ENCODE measurements at regions not wholly inside any gene's neighbourhood (a gene's known extent, or its start where the extent isn't known, plus 50 kb on each side); places are given as distances from the start of the nearest gene placed in this dataset.

- H3K79me2 ChIP-seq (ENCODE audit: control insufficient read depth, insufficient read depth, low read length) = no peaks in the 10 kb centered on the region
- intact Hi-C loops (cut with micrococcal nuclease) (no loop called here), dilution Hi-C loops (cut with MboI; ENCODE audit: extremely low pct_ligation_motif_present, low sequenced_read_pairs) (no loop called here)
- FAIRE-seq = no peak
- ChIA-PET POLR2A (no interaction called here), CTCF (no interaction called here)
- DNase-seq (ENCODE audit: low read depth, low spot score) = no peak
- H3K27ac ChIP-seq (ENCODE audit: insufficient read depth, low read depth, low read length) = no peak overlapping the region
- H3K36me3 ChIP-seq (ENCODE audit: control insufficient read depth in 2 of 2, extremely low read depth in 1 of 2, insufficient read depth in 2 of 2, low read length in 2 of 2) = no peaks in the 10 kb centered on the region
- H3K4me3 ChIP-seq (replicated peaks in 1 of 3; ENCODE audit: insufficient read depth in 1 of 3, low read depth in 1 of 3, low read length in 3 of 3) = no peak overlapping the region
- H3K9me1 ChIP-seq (replicated peaks; ENCODE audit: control insufficient read depth, extremely low read depth, insufficient read depth, low read length) = no peaks in the 10 kb centered on the region
- no peak overlapping the region for H3K9ac ChIP-seq (replicated peaks; ENCODE audit: extremely low read depth, insufficient read depth, low read length)
- no peaks in the 10 kb centered on the region for H4K20me1 ChIP-seq (replicated peaks; ENCODE audit: control insufficient read depth, extremely low read depth, insufficient read depth, low read length)
- no peak overlapping the region for H3K4me2 ChIP-seq (ENCODE audit: insufficient read depth, low read length)
- no peak overlapping the region for H2AFZ ChIP-seq (ENCODE audit: low read depth, low read length)
- no peaks in the 10 kb centered on the region for H3K27me3 ChIP-seq (ENCODE audit: control insufficient read depth in 2 of 2, insufficient read depth in 2 of 2, low read length in 2 of 2)
- H3K9me3 ChIP-seq (replicated peaks; ENCODE audit: control insufficient read depth, insufficient read depth, low read length) = no peaks in the 10 kb centered on the region
- TF ChIP-seq POLR2AphosphoS5 (IDR thresholded peaks at IDR 0.05; ENCODE audit: insufficient read depth, low read depth, low read length) = no peak
- no peak for TF ChIP-seq JUN (IDR thresholded peaks at IDR 0.05; ENCODE audit: borderline replicate concordance, insufficient read depth, insufficient read length, low read depth)
- no peak for TF ChIP-seq GATA2 (IDR thresholded peaks at IDR 0.05; ENCODE audit: insufficient read depth, insufficient read length, low read depth, low read length)
- TF ChIP-seq FOS (IDR thresholded peaks at IDR 0.05; ENCODE audit: borderline replicate concordance, insufficient read depth, low read length) = no peak
- TF ChIP-seq POLR2A (IDR thresholded peaks at IDR 0.05; ENCODE audit: low read depth, low read length) = no peak
- BruUV-seq (replicated peaks) = no TSS peak
- no peaks in the 10 kb centered on the region for H3K4me1 ChIP-seq (ENCODE audit: control insufficient read depth, extremely low read depth, insufficient read depth, low read length)
Measured at GRCh38 chr1:37272626-37273025, 201.8 kb upstream of the ZC3H12A start.

- no peak overlapping the region for H2AFZ ChIP-seq (ENCODE audit: low read depth, low read length)
- ChIA-PET CTCF (no interaction called here), POLR2A (no interaction called here)
- intact Hi-C loops (cut with micrococcal nuclease) = no loop called here
- H3K9me3 ChIP-seq (replicated peaks; ENCODE audit: control insufficient read depth, insufficient read depth, low read length) = no peaks in the 10 kb centered on the region
- no peaks in the 10 kb centered on the region for H3K9me1 ChIP-seq (replicated peaks; ENCODE audit: control insufficient read depth, extremely low read depth, insufficient read depth, low read length)
- no peak for FAIRE-seq
- BruUV-seq (replicated peaks) = no TSS peak
- dilution Hi-C loops (cut with MboI; ENCODE audit: extremely low pct_ligation_motif_present, low sequenced_read_pairs) = no loop called here
- H3K27ac ChIP-seq (ENCODE audit: insufficient read depth, low read depth, low read length) = no peak overlapping the region
- H3K79me2 ChIP-seq (ENCODE audit: control insufficient read depth, insufficient read depth, low read length) = no peaks in the 10 kb centered on the region
- no peaks in the 10 kb centered on the region for H3K36me3 ChIP-seq (ENCODE audit: control insufficient read depth in 2 of 2, extremely low read depth in 1 of 2, insufficient read depth in 2 of 2, low read length in 2 of 2)
- H3K4me2 ChIP-seq (ENCODE audit: insufficient read depth, low read length) = no peak overlapping the region
- H3K9ac ChIP-seq (replicated peaks; ENCODE audit: extremely low read depth, insufficient read depth, low read length) = no peak overlapping the region
- no peak overlapping the region for H3K4me3 ChIP-seq (replicated peaks in 1 of 3; ENCODE audit: insufficient read depth in 1 of 3, low read depth in 1 of 3, low read length in 3 of 3)
- DNase-seq (ENCODE audit: low read depth, low spot score) = no peak
- H3K27me3 ChIP-seq (ENCODE audit: control insufficient read depth in 2 of 2, insufficient read depth in 2 of 2, low read length in 2 of 2) = no peaks in the 10 kb centered on the region
- no peaks in the 10 kb centered on the region for H3K4me1 ChIP-seq (ENCODE audit: control insufficient read depth, extremely low read depth, insufficient read depth, low read length)
- H4K20me1 ChIP-seq (replicated peaks; ENCODE audit: control insufficient read depth, extremely low read depth, insufficient read depth, low read length) = no peaks in the 10 kb centered on the region
- TF ChIP-seq POLR2AphosphoS5 (IDR thresholded peaks at IDR 0.05; ENCODE audit: insufficient read depth, low read depth, low read length) = no peak
- TF ChIP-seq MAX (IDR thresholded peaks at IDR 0.05; ENCODE audit: insufficient read depth, insufficient read length) = no peak
- no peak for TF ChIP-seq MYC (IDR thresholded peaks at IDR 0.05; ENCODE audit: low read depth, low read length)
- no peak for TF ChIP-seq EZH2 (IDR thresholded peaks at IDR 0.05; ENCODE audit: borderline replicate concordance, low read depth, low read length, severe bottlenecking)
- no peak for TF ChIP-seq POLR2A (IDR thresholded peaks at IDR 0.05; ENCODE audit: low read depth, low read length)
- TF ChIP-seq GATA2 (IDR thresholded peaks at IDR 0.05; ENCODE audit: insufficient read depth, insufficient read length, low read depth, low read length) = no peak
- TF ChIP-seq CTCF (IDR thresholded peaks at IDR 0.05; ENCODE audit: extremely low read depth in 1 of 2, insufficient read depth in 1 of 2, low read depth in 1 of 2, low read length in 2 of 2) = no peak
- TF ChIP-seq JUN (IDR thresholded peaks at IDR 0.05; ENCODE audit: borderline replicate concordance, insufficient read depth, insufficient read length, low read depth) = no peak
- TF ChIP-seq FOS (IDR thresholded peaks at IDR 0.05; ENCODE audit: borderline replicate concordance, insufficient read depth, low read length) = no peak
Measured at GRCh38 chr1:37274486-37274885, 199.9 kb upstream of the ZC3H12A start.

Data from endothelial cell of umbilical vein (primary cell).